Panc1 (cell line): ENCODE measurements at regions not wholly inside any gene's neighbourhood (a gene's known extent, or its start where the extent isn't known, plus 50 kb on each side); places are given as distances from the start of the nearest gene placed in this dataset.

Source experiments
- ATAC-seq: fragments of 200-7000 bp; cut with Tn5 transposase; 2 replicates; pipeline ENCODE4 v1.9.1; 2020; ENCODE audit warnings: mild to moderate bottlenecking, moderate library complexity
- BruUV-seq: library from RNA; stranded (reverse); fragments of 400-500 nt; replicated peaks from 2 replicates; lab custom pipeline; 2021; lab: Mats Ljungman, UMichigan
- CTCF ChIA-PET: fragments of 300-600 bp; sonication (Branson Sonifier 250); formaldehyde crosslinking; loops from one replicate; lab custom pipeline; 2022; ENCODE audit warnings: antibody characterized with exemption; lab: Charles Lee
- POLR2A ChIA-PET: fragments of 300-600 bp; sonication (Branson Sonifier 250); formaldehyde crosslinking; loops from one replicate; lab custom pipeline; 2022; ENCODE audit warnings: antibody characterized with exemption; lab: Charles Lee
- DNase-seq: peaks from one replicate; pipeline ENCODE4 v3.0.0-alpha.2; 2010; ENCODE audit warnings: low read depth, low spot score
- H3K27ac ChIP-seq: 2 replicates; pipeline ENCODE4 v1.5.1; 2011; ENCODE audit warnings: mild to moderate bottlenecking, low read length, inconsistent platforms
- H3K27me3 ChIP-seq: fragments of 200-500 bp; sonication (Bioruptor generic); 2 replicates; pipeline ENCODE4 v1.6.0; 2014; ENCODE audit warnings: low read length, inconsistent platforms; ENCODE audit not compliant: control insufficient read depth, insufficient read depth
- H3K36me3 ChIP-seq: fragments of 200-500 bp; sonication (Bioruptor generic); 2 replicates; pipeline ENCODE4 v1.5.1; 2014; ENCODE audit warnings: inconsistent platforms, mild to moderate bottlenecking, low read length, moderate library complexity; ENCODE audit not compliant: control insufficient read depth, insufficient read depth
- H3K4me1 ChIP-seq: 2 replicates; pipeline ENCODE4 v1.5.1; 2011; ENCODE audit warnings: inconsistent platforms, mild to moderate bottlenecking, low read length, moderate library complexity; ENCODE audit not compliant: control insufficient read depth, insufficient read depth
- H3K4me3 ChIP-seq, 2 experiments: 2 replicates each; pipeline ENCODE4 v1.5.1; 2011 to 2012; ENCODE audit warnings: low read depth in 2 of 2, low read length in 2 of 2, mild to moderate bottlenecking in 2 of 2, inconsistent platforms in 1 of 2, moderate library complexity in 1 of 2
- H3K9me3 ChIP-seq: fragments of 200-500 bp; sonication (Bioruptor generic); 2 replicates; pipeline ENCODE4 v1.5.1; 2014; ENCODE audit warnings: low read depth, mild to moderate bottlenecking, inconsistent platforms, low read length, moderate library complexity; ENCODE audit not compliant: control insufficient read depth, insufficient read depth
- CTCF ChIP-seq: fragments of 450-650 bp; IDR thresholded peaks from 2 replicates; pipeline ENCODE4 v1.5.1; 2017; ENCODE audit warnings: mild to moderate bottlenecking
- POLR2AphosphoS5 ChIP-seq: IDR thresholded peaks from 2 replicates; pipeline ENCODE4 v1.6.1; 2012; ENCODE audit warnings: mild to moderate bottlenecking, low read depth, low read length, moderate library complexity
- REST ChIP-seq, 2 experiments: IDR thresholded peaks; 2 replicates each; pipeline ENCODE4 v1.6.1; 2011 to 2012; ENCODE audit warnings: low read depth in 2 of 2, control low read depth in 1 of 2, low read length in 1 of 2, mild to moderate bottlenecking in 1 of 2, moderate library complexity in 1 of 2; ENCODE audit not compliant: insufficient read depth in 1 of 2
- SIN3A ChIP-seq: IDR thresholded peaks from 2 replicates; pipeline ENCODE4 v1.6.1; 2012; ENCODE audit warnings: low read depth, mild to moderate bottlenecking, low read length, moderate library complexity, borderline replicate concordance; ENCODE audit not compliant: insufficient read depth
- TCF7L2 ChIP-seq: IDR thresholded peaks from 2 replicates; pipeline ENCODE4 v1.6.1; 2011; ENCODE audit warnings: mild to moderate bottlenecking, low read depth, low read length, inconsistent platforms
- in situ Hi-C: cut with HindIII; loops from 2 replicates; pipeline ENCODE4 v1.10.0; 2016; ENCODE audit warnings: low sequenced_read_pairs, low pct_unique_long_range_greater_than_20kb
- intact Hi-C: fragments of 100-400 bp; cut with micrococcal nuclease; formaldehyde crosslinking; loops from one replicate; pipeline ENCODE4 v1.10.0; 2022; ENCODE audit not compliant: unreplicated experiment

- POLR2A ChIA-PET, result no interaction called here
- Histone ChIP-seq H3K4me1 (no peaks in the 10 kb centered on the region), H3K36me3 (no peaks in the 10 kb centered on the region), H3K4me3 (no peak overlapping the region), H3K27me3 (no peaks in the 10 kb centered on the region), H3K27ac (no peak overlapping the region), H3K9me3 (no peaks in the 10 kb centered on the region)
- intact Hi-C loops, result no loop called here
- TF ChIP-seq TCF7L2 (no peak), CTCF (no peak), SIN3A (no peak), POLR2AphosphoS5 (no peak), REST (IDR thresholded peaks at IDR 0.05; ENCODE audit: insufficient read depth in 1 of 2, low read depth in 2 of 2, low read length in 1 of 2) (no peak)
- ATAC-seq (no peak), DNase-seq (no peak)
- BruUV-seq, result no TSS peak
- CTCF ChIA-PET, result interaction anchor here (0.6 kb wide), 1 partner anchor 1707 kb away, joined by 3 read pairs; no protein-coding TSS in a partner anchor
- in situ Hi-C loops, result no loop called here
These were observed 324.3 kb downstream of the PLA2G4A start for GRCh38 chr1:187153047-187153446.

- Histone ChIP-seq H3K9me3 (no peaks in the 10 kb centered on the region; the same call in 1 of the 2 replicates), H3K4me3 (no peak overlapping the region), H3K27ac (no peak overlapping the region), H3K27me3 (no peaks in the 10 kb centered on the region), H3K4me1 (no peaks in the 10 kb centered on the region), H3K36me3 (no peaks in the 10 kb centered on the region)
- in situ Hi-C loops, result no loop called here
- no peak for TF ChIP-seq TCF7L2
- no peak for TF ChIP-seq POLR2AphosphoS5
- no peak for TF ChIP-seq REST (IDR thresholded peaks at IDR 0.05; ENCODE audit: insufficient read depth in 1 of 2, low read depth in 2 of 2, low read length in 1 of 2)
- TF ChIP-seq CTCF, result no peak
- TF ChIP-seq SIN3A, result no peak
- ATAC-seq (no peak), DNase-seq (no peak)
- CTCF ChIA-PET, result no interaction called here
- no TSS peak for BruUV-seq
- intact Hi-C loops, result no loop called here
- POLR2A ChIA-PET, result no interaction called here
These were observed 328.4 kb downstream of the PLA2G4A start for GRCh38 chr1:187157115-187157514.
